Smooth muscle cell (in vitro differentiated cells): ENCODE measurements at regions not wholly inside any gene's neighbourhood (a gene's known extent, or its start where the extent isn't known, plus 50 kb on each side); places are given as distances from the start of the nearest gene placed in this dataset.

Experiments
- DNase-seq: peaks from one replicate; lab custom pipeline; 2025; ENCODE audit not compliant: unreplicated experiment; lab: John Stamatoyannopoulos, UW
- H2AFZ ChIP-seq: fragments of 200-600 bp; sonication (generic); 2 replicates; pipeline ENCODE4 v1.6.0; 2016; ENCODE audit warnings: antibody characterized with exemption, low read depth, mild to moderate bottlenecking
- H3F3A ChIP-seq: fragments of 200-600 bp; sonication (generic); 2 replicates; pipeline ENCODE4 v1.6.0; 2017; ENCODE audit warnings: antibody characterized with exemption, low read depth
- H3K27ac ChIP-seq: fragments of 200-600 bp; sonication (generic); 2 replicates; pipeline ENCODE4 v1.5.1; 2016; ENCODE audit warnings: low read depth, mild to moderate bottlenecking
- H3K27me3 ChIP-seq: fragments of 200-600 bp; sonication (generic); 2 replicates; pipeline ENCODE4 v1.6.1; 2016; ENCODE audit warnings: low read depth, mild to moderate bottlenecking
- H3K36me3 ChIP-seq: fragments of 200-600 bp; sonication (generic); 2 replicates; pipeline ENCODE4 v1.5.1; 2016; ENCODE audit warnings: low read depth
- H3K4me1 ChIP-seq: fragments of 200-600 bp; sonication (generic); 2 replicates; pipeline ENCODE4 v1.5.1; 2016; ENCODE audit warnings: low read depth
- H3K4me2 ChIP-seq: fragments of 200-600 bp; sonication (generic); 2 replicates; pipeline ENCODE4 v1.6.0; 2016; ENCODE audit warnings: mild to moderate bottlenecking
- H3K4me3 ChIP-seq: fragments of 200-600 bp; sonication (generic); 2 replicates; pipeline ENCODE4 v1.5.1; 2016; ENCODE audit warnings: mild to moderate bottlenecking
- H3K79me2 ChIP-seq: fragments of 200-600 bp; sonication (generic); 2 replicates; pipeline ENCODE4 v1.6.0; 2016; ENCODE audit warnings: low read depth, mild to moderate bottlenecking
- H3K9ac ChIP-seq: fragments of 200-600 bp; sonication (generic); 2 replicates; pipeline ENCODE4 v1.6.0; 2016; ENCODE audit warnings: low read depth
- H3K9me3 ChIP-seq: fragments of 200-600 bp; sonication (generic); replicated peaks from 2 replicates; pipeline ENCODE4 v1.5.1; 2016; ENCODE audit warnings: low read depth
- H4K20me1 ChIP-seq: fragments of 200-600 bp; sonication (generic); 2 replicates; pipeline ENCODE4 v1.6.0; 2016; ENCODE audit warnings: low read depth
- WGBS: methylation state at CpG from one replicate; pipeline ENCODE4 v1.1.7; 2016; ENCODE audit warnings: low lambda C conversion rate; 5-methylcytosine and 5-hydroxymethylcytosine counted together
- TF ChIP-seq, protein P1 (sequence below): fragments of 200-600 bp; sonication (generic); IDR thresholded peaks from 2 replicates; pipeline ENCODE4 v1.5.1; 2017; ENCODE audit warnings: borderline replicate concordance, mild to moderate bottlenecking, antibody characterized with exemption; ENCODE audit not compliant: insufficient read depth, poor library complexity, severe bottlenecking

DNA sequence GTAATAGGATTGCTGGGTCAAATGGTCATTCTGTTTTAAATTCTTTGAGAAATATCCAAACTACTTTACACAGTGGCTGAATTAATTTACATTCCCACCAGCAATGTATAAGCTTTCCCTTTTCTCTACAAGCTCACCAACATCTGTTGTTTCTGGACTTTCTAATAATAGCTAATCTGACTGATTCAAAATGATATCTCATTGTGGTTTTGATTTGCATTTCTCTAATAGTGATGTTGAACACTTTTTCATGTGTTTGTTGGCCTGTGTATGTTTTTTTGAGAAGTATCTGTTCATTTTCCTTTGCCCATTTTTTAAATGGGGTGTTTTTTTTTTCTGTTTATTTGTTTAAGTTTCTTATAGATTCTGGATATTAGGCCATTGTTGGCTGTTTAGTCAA lies 659.0 kb upstream of the GNPDA2 start:
- no peak overlapping the region for H3K27ac ChIP-seq
- no peaks in the 10 kb centered on the region for H3K36me3 ChIP-seq
- H2AFZ ChIP-seq: no peak overlapping the region
- H3K27me3 ChIP-seq: no peaks in the 10 kb centered on the region
- H3K9me3 ChIP-seq: no peaks in the 10 kb centered on the region
- no peak for DNase-seq
- no peaks in the 10 kb centered on the region for H3F3A ChIP-seq
- no peaks in the 10 kb centered on the region for H4K20me1 ChIP-seq
- no peaks in the 10 kb centered on the region for H3K4me1 ChIP-seq
- H3K9ac ChIP-seq: no peak overlapping the region
- TF ChIP-seq, protein P1, sequence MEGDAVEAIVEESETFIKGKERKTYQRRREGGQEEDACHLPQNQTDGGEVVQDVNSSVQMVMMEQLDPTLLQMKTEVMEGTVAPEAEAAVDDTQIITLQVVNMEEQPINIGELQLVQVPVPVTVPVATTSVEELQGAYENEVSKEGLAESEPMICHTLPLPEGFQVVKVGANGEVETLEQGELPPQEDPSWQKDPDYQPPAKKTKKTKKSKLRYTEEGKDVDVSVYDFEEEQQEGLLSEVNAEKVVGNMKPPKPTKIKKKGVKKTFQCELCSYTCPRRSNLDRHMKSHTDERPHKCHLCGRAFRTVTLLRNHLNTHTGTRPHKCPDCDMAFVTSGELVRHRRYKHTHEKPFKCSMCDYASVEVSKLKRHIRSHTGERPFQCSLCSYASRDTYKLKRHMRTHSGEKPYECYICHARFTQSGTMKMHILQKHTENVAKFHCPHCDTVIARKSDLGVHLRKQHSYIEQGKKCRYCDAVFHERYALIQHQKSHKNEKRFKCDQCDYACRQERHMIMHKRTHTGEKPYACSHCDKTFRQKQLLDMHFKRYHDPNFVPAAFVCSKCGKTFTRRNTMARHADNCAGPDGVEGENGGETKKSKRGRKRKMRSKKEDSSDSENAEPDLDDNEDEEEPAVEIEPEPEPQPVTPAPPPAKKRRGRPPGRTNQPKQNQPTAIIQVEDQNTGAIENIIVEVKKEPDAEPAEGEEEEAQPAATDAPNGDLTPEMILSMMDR: no peak
- H3K79me2 ChIP-seq: no peaks in the 10 kb centered on the region
- no peak overlapping the region for H3K4me2 ChIP-seq
- H3K4me3 ChIP-seq: no peak overlapping the region

DNA sequence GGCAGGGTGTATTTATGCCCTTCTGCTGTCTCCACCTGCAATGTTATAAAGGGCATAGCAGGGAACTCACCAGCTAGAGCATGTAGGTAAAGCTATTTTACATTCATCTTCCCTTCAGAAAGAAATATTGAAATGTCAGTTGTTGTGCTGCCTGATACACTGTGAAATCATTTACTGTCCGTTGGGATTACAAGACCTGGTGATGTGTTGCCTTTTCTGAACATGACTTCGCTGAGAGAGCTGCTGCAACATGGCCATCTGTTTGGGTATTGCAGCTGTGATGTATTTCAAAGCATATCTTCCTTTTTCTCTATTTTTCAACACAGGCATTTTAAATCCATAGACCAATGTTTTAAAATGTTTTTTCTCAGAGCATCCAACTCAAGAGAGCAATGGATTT lies 644.1 kb upstream of the GNPDA2 start:
- Histone ChIP-seq H3K27me3 (no peaks in the 10 kb centered on the region), H2AFZ (no peak overlapping the region), H3K27ac (no peak overlapping the region), H3K9ac (no peak overlapping the region), H3K4me2 (no peak overlapping the region), H3K36me3 (no peaks in the 10 kb centered on the region), H3K4me1 (no peaks in the 10 kb centered on the region), H4K20me1 (no peaks in the 10 kb centered on the region), H3K9me3 (no peaks in the 10 kb centered on the region), H3F3A (no peaks in the 10 kb centered on the region), H3K4me3 (no peak overlapping the region), H3K79me2 (no peaks in the 10 kb centered on the region)
- no peak for DNase-seq
- 83% methylated on average over 2 of the region's 2 CpGs for WGBS
- TF ChIP-seq, protein P1: no peak

DNA sequence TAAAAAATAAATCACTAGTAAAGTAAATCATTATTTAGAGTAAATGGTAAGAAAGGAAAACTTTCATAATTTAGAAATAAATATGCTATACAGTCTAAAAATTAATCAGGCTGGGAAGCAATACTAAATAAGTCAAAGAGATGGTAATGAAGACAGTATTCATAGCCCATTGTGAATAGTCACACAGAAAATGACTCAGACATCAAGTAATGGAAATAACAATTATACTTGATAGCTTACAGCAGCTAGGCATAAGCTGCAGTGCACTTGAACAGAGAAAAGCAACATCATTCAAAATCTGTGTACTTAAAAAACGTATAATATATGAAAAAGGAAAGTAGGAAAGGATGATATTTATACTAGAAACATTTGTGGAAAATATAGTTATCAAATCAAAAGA lies 642.5 kb upstream of the GNPDA2 start:
- Histone ChIP-seq H3K4me1 (no peaks in the 10 kb centered on the region), H4K20me1 (no peaks in the 10 kb centered on the region), H3K27me3 (no peaks in the 10 kb centered on the region), H3K9me3 (no peaks in the 10 kb centered on the region), H3K27ac (no peak overlapping the region), H3K36me3 (no peaks in the 10 kb centered on the region), H3K4me3 (no peak overlapping the region), H3K79me2 (no peaks in the 10 kb centered on the region), H3F3A (no peaks in the 10 kb centered on the region), H3K4me2 (no peak overlapping the region), H3K9ac (no peak overlapping the region), H2AFZ (no peak overlapping the region)
- 21% methylated on average over 1 of the region's 1 CpG for WGBS
- no peak for DNase-seq
- TF ChIP-seq, protein P1: no peak

DNA sequence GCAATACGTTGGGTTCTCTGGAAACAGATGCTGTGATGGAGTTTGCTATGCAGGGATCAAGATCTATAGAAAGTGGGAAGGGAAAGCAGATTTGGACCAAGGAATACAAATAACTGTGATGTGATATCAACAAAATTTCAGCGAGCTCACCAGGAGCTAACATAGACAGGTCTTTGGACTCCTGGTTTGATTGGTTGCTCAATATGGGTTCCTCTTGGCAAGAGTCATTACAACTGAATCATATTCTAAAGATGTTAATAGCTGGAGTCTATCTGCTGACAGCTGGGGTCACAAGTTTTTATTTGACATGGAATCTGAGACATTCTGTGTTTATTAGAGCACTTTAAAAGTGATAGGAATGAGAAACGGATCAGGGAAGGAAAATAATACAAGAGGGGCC lies 637.6 kb upstream of the GNPDA2 start:
- Histone ChIP-seq H3K27me3 (no peaks in the 10 kb centered on the region), H3K79me2 (no peaks in the 10 kb centered on the region), H3K4me1 (no peaks in the 10 kb centered on the region), H3K4me2 (no peak overlapping the region), H3F3A (no peaks in the 10 kb centered on the region), H3K4me3 (no peak overlapping the region), H3K9ac (no peak overlapping the region), H3K36me3 (no peaks in the 10 kb centered on the region), H2AFZ (no peak overlapping the region), H3K9me3 (no peaks in the 10 kb centered on the region), H3K27ac (no peak overlapping the region), H4K20me1 (no peaks in the 10 kb centered on the region)
- TF ChIP-seq, protein P1: no peak
- no peak for DNase-seq
- 88% methylated on average over 3 of the region's 3 CpGs for WGBS
